GM19468 (cell line): ENCODE measurements at regions not wholly inside any gene's neighbourhood (a gene's known extent, or its start where the extent isn't known, plus 50 kb on each side); places are given as distances from the start of the nearest gene placed in this dataset.
A peak's percentile ranks its signal among the peaks of the same experiment; 100 is the strongest.

Experiments
- ATAC-seq: cut with Tn5 transposase; IDR thresholded peaks from one replicate; pipeline ENCODE4 v1.9.1; 2021; ENCODE audit warnings: mild to moderate bottlenecking, moderate library complexity, moderate number of reproducible peaks; ENCODE audit not compliant: unreplicated experiment; ENCODE audit errors: extremely low read depth

- ATAC-seq: no peak
Measured at GRCh38 chr7:20267482-20267881, 50.3 kb upstream of the MACC1 start.

DNA sequence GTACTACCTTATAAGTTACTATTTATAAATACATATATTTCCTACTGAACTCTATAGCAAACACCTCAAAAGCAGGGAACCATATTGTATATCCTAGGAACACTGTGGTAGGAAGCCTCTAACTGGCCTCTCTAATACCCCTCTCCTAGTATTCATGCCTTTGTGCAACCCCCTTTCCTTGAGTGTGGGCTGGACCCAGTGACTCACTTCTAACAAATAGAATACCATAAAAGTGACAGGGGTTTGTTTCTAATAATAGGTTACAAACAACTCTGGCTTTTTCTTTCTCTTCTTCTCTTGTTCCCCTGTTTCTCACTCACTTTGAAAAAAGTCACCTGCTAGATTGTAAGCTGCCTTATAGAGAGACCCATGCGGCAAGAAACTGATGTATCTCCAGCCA is 51.6 kb upstream of the MACC1 start:
- ATAC-seq: no peak

GRCh38 chr7:20269726-20270125 is 52.5 kb upstream of the MACC1 start:
- no peak for ATAC-seq

- no peak for ATAC-seq
Measured at GRCh38 chr7:20270371-20270770, 53.2 kb upstream of the MACC1 start.

GRCh38 chr7:20270867-20271266 is 53.7 kb upstream of the MACC1 start:
- ATAC-seq: peak; percentile 85

DNA sequence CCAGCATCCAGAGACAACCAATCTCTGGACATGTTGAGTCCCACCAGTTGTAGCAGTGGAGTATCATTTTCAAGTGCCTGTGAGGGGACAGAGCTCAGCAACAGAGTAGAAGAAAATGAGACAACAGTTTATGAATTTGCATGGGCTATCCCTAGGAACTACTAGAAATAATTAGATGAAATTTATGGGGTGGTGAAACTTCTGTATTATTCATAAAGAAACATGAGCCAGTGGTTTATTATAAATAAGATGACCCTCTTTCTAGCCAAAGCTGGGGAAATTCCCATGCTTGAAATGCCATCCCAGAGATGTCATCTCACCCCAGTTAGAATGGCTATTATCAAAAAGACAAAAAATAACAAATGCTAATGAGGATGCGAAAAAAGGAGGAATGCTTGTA is 55.1 kb upstream of the ITGB8 start:
- no peak for ATAC-seq

GRCh38 chr7:20276705-20277472 is 53.8 kb upstream of the ITGB8 start:
- no peak for ATAC-seq

- ATAC-seq: no peak
Measured at GRCh38 chr7:20279979-20280378, 50.7 kb upstream of the ITGB8 start.

GRCh38 chr7:20280475-20281351 is 50.0 kb upstream of the ITGB8 start:
- ATAC-seq: no peak
